GM23338 (cell line): ENCODE measurements at regions not wholly inside any gene's neighbourhood (a gene's known extent, or its start where the extent isn't known, plus 50 kb on each side); places are given as distances from the start of the nearest gene placed in this dataset.

Experiments
- ATAC-seq: fragments of 200-7000 bp; cut with Tn5 transposase; 3 replicates; pipeline ENCODE4 v1.9.1; 2020
- DNase-seq: peaks from one replicate; pipeline ENCODE4 v3.0.0-alpha.2; 2015; ENCODE audit warnings: low spot score
- H2AFZ ChIP-seq: fragments of 200-600 bp; sonication (generic); 2 replicates; pipeline ENCODE4 v1.8.0; 2016; ENCODE audit warnings: antibody characterized with exemption, mild to moderate bottlenecking, moderate library complexity
- H3F3A ChIP-seq: fragments of 200-600 bp; sonication (generic); replicated peaks from 2 replicates; pipeline ENCODE4 v1.8.0; 2017; ENCODE audit warnings: antibody characterized with exemption, mixed run types, low read depth
- H3K27ac ChIP-seq: fragments of 200-600 bp; sonication (generic); 2 replicates; pipeline ENCODE4 v1.6.1; 2016; ENCODE audit warnings: low read depth
- H3K27me3 ChIP-seq: fragments of 200-600 bp; sonication (generic); 2 replicates; pipeline ENCODE4 v1.8.0; 2016; ENCODE audit warnings: mild to moderate bottlenecking, mixed run types, moderate library complexity; ENCODE audit not compliant: insufficient read depth
- H3K36me3 ChIP-seq: fragments of 200-600 bp; sonication (generic); 2 replicates; pipeline ENCODE4 v1.8.0; 2016; ENCODE audit warnings: mild to moderate bottlenecking; ENCODE audit not compliant: insufficient read depth
- H3K4me1 ChIP-seq: fragments of 200-600 bp; sonication (generic); 2 replicates; pipeline ENCODE4 v1.8.0; 2016; ENCODE audit warnings: mild to moderate bottlenecking, moderate library complexity; ENCODE audit not compliant: insufficient read depth
- H3K4me2 ChIP-seq: fragments of 200-600 bp; sonication (generic); 2 replicates; pipeline ENCODE4 v1.7.1; 2017; ENCODE audit warnings: mixed run types
- H3K4me3 ChIP-seq: fragments of 200-600 bp; sonication (generic); 2 replicates; pipeline ENCODE4 v1.6.1; 2016; ENCODE audit warnings: mixed run types
- H3K79me2 ChIP-seq: fragments of 200-600 bp; sonication (generic); replicated peaks from 2 replicates; pipeline ENCODE4 v1.8.0; 2017; ENCODE audit warnings: mild to moderate bottlenecking; ENCODE audit not compliant: insufficient read depth
- H3K9me2 ChIP-seq: fragments of 200-600 bp; sonication (generic); 2 replicates; pipeline ENCODE4 v1.8.0; 2017; ENCODE audit not compliant: insufficient read depth
- H4K20me1 ChIP-seq: fragments of 200-600 bp; sonication (generic); replicated peaks from 2 replicates; pipeline ENCODE4 v1.8.0; 2017; ENCODE audit warnings: mild to moderate bottlenecking; ENCODE audit not compliant: insufficient read depth
- H3K27ac Mint-ChIP-seq: 2 replicates; pipeline ENCODE4 v1.8.0; 2020; ENCODE audit warnings: inconsistent platforms, mild to moderate bottlenecking, moderate library complexity, mixed read lengths
- H3K27me3 Mint-ChIP-seq: 3 replicates; pipeline ENCODE4 v1.8.0; 2022; ENCODE audit warnings: low read depth, mild to moderate bottlenecking, moderate library complexity, mixed read lengths, inconsistent platforms; ENCODE audit not compliant: insufficient read depth, poor library complexity
- H3K36me3 Mint-ChIP-seq: 3 replicates; pipeline ENCODE4 v1.8.0; 2021; ENCODE audit warnings: low read depth, mild to moderate bottlenecking, inconsistent platforms, moderate library complexity, mixed read lengths
- H3K4me1 Mint-ChIP-seq: 3 replicates; pipeline ENCODE4 v1.8.0; 2020; ENCODE audit warnings: mild to moderate bottlenecking, inconsistent platforms, mixed read lengths
- H3K4me3 Mint-ChIP-seq: 3 replicates; pipeline ENCODE4 v1.8.0; 2021; ENCODE audit warnings: moderate library complexity, mild to moderate bottlenecking, inconsistent platforms, mixed read lengths
- H3K9me3 Mint-ChIP-seq: 3 replicates; pipeline ENCODE4 v1.8.0; 2020; ENCODE audit warnings: moderate library complexity, mild to moderate bottlenecking, inconsistent platforms, mixed read lengths
- CREB1 ChIP-seq: fragments of 250-450 bp; sonication (Bioruptor Pico); IDR thresholded peaks from 2 replicates; pipeline ENCODE4 v1.5.0; 2020; ENCODE audit warnings: low read depth, mild to moderate bottlenecking, moderate library complexity
- CTCF ChIP-seq, 2 experiments: fragments of 200-600 bp in 1 of 2; sonication (generic) in 1 of 2; conservative IDR thresholded peaks; 2 replicates each; pipeline versions ENCODE4 v1.5.1 to v1.6.1; 2016 to 2017; ENCODE audit warnings: antibody characterized with exemption in 2 of 2, low read depth in 2 of 2, mild to moderate bottlenecking in 2 of 2, moderate library complexity in 1 of 2
- EZH2 ChIP-seq: fragments of 200-600 bp; sonication (generic); IDR thresholded peaks from one replicate; pipeline ENCODE4 v1.8.0; 2017; ENCODE audit warnings: antibody characterized with exemption, mild to moderate bottlenecking, low read depth; ENCODE audit not compliant: unreplicated experiment
- EZH2phosphoT487 ChIP-seq: fragments of 200-600 bp; sonication (generic); IDR thresholded peaks from one replicate; pipeline ENCODE4 v1.8.1; 2018; ENCODE audit warnings: antibody characterized with exemption; ENCODE audit not compliant: unreplicated experiment
- JUNB ChIP-seq: IDR thresholded peaks from one replicate; pipeline ENCODE4 v1.6.1; 2016; ENCODE audit warnings: antibody characterized with exemption; ENCODE audit not compliant: unreplicated experiment
- NANOG ChIP-seq: IDR thresholded peaks from 2 replicates; pipeline ENCODE4 v1.6.1; 2016; ENCODE audit warnings: antibody characterized with exemption, borderline replicate concordance
- POLR2AphosphoS5 ChIP-seq: IDR thresholded peaks from 2 replicates; pipeline ENCODE4 v1.6.1; 2016; ENCODE audit warnings: antibody characterized with exemption, low read depth
- STAT1 ChIP-seq: IDR thresholded peaks from one replicate; pipeline ENCODE4 v1.6.1; 2016; ENCODE audit warnings: antibody characterized with exemption; ENCODE audit not compliant: unreplicated experiment
- ZNF114 ChIP-seq: fragments of 250-450 bp; sonication (Bioruptor Pico); IDR thresholded peaks from 2 replicates; pipeline ENCODE4 v1.5.0; 2020; ENCODE audit warnings: mild to moderate bottlenecking, moderate library complexity
- ZNF331 ChIP-seq: fragments of 250-450 bp; sonication (Bioruptor Pico); IDR thresholded peaks from 2 replicates; pipeline ENCODE4 v1.5.0; 2020; ENCODE audit warnings: low read depth, mild to moderate bottlenecking, moderate library complexity
- TF ChIP-seq, protein P1 (sequence below): IDR thresholded peaks from 2 replicates; pipeline ENCODE4 v1.6.1; 2016; ENCODE audit warnings: antibody characterized with exemption
- TF ChIP-seq, protein P2 (sequence below): fragments of 250-450 bp; sonication (Bioruptor Pico); IDR thresholded peaks from 2 replicates; pipeline ENCODE4 v1.5.0; 2020; ENCODE audit warnings: mild to moderate bottlenecking, moderate library complexity
- TF ChIP-seq, protein P3 (sequence below): IDR thresholded peaks from one replicate; pipeline ENCODE4 v1.6.1; 2018; ENCODE audit warnings: antibody characterized with exemption; ENCODE audit not compliant: unreplicated experiment

- Histone ChIP-seq H3K36me3 (no peaks in the 10 kb centered on the region), H4K20me1 (no peaks in the 10 kb centered on the region), H3K27me3 (no peaks in the 10 kb centered on the region), H3K27ac (no peak overlapping the region), H3K9me2 (no peaks in the 10 kb centered on the region), H3K4me1 (no peaks in the 10 kb centered on the region), H3K4me3 (no peak overlapping the region), H3K79me2 (no peaks in the 10 kb centered on the region), H3F3A (no peaks in the 10 kb centered on the region), H2AFZ (no peak overlapping the region), H3K4me2 (no peak overlapping the region)
- ATAC-seq (no peak), DNase-seq (no peak)
- Mint-ChIP-seq H3K9me3 (no peaks in the 10 kb centered on the region), H3K27ac (no peak overlapping the region), H3K4me3 (no peak overlapping the region), H3K36me3 (no peaks in the 10 kb centered on the region), H3K4me1 (peaks cover 18% of the 10 kb centered on the region), H3K27me3 (peaks cover 2% of the 10 kb centered on the region)
- no peak for TF ChIP-seq EZH2phosphoT487
- TF ChIP-seq, protein P1, sequence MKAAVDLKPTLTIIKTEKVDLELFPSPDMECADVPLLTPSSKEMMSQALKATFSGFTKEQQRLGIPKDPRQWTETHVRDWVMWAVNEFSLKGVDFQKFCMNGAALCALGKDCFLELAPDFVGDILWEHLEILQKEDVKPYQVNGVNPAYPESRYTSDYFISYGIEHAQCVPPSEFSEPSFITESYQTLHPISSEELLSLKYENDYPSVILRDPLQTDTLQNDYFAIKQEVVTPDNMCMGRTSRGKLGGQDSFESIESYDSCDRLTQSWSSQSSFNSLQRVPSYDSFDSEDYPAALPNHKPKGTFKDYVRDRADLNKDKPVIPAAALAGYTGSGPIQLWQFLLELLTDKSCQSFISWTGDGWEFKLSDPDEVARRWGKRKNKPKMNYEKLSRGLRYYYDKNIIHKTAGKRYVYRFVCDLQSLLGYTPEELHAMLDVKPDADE: no peak
- TF ChIP-seq JUNB: no peak
- TF ChIP-seq, protein P2, sequence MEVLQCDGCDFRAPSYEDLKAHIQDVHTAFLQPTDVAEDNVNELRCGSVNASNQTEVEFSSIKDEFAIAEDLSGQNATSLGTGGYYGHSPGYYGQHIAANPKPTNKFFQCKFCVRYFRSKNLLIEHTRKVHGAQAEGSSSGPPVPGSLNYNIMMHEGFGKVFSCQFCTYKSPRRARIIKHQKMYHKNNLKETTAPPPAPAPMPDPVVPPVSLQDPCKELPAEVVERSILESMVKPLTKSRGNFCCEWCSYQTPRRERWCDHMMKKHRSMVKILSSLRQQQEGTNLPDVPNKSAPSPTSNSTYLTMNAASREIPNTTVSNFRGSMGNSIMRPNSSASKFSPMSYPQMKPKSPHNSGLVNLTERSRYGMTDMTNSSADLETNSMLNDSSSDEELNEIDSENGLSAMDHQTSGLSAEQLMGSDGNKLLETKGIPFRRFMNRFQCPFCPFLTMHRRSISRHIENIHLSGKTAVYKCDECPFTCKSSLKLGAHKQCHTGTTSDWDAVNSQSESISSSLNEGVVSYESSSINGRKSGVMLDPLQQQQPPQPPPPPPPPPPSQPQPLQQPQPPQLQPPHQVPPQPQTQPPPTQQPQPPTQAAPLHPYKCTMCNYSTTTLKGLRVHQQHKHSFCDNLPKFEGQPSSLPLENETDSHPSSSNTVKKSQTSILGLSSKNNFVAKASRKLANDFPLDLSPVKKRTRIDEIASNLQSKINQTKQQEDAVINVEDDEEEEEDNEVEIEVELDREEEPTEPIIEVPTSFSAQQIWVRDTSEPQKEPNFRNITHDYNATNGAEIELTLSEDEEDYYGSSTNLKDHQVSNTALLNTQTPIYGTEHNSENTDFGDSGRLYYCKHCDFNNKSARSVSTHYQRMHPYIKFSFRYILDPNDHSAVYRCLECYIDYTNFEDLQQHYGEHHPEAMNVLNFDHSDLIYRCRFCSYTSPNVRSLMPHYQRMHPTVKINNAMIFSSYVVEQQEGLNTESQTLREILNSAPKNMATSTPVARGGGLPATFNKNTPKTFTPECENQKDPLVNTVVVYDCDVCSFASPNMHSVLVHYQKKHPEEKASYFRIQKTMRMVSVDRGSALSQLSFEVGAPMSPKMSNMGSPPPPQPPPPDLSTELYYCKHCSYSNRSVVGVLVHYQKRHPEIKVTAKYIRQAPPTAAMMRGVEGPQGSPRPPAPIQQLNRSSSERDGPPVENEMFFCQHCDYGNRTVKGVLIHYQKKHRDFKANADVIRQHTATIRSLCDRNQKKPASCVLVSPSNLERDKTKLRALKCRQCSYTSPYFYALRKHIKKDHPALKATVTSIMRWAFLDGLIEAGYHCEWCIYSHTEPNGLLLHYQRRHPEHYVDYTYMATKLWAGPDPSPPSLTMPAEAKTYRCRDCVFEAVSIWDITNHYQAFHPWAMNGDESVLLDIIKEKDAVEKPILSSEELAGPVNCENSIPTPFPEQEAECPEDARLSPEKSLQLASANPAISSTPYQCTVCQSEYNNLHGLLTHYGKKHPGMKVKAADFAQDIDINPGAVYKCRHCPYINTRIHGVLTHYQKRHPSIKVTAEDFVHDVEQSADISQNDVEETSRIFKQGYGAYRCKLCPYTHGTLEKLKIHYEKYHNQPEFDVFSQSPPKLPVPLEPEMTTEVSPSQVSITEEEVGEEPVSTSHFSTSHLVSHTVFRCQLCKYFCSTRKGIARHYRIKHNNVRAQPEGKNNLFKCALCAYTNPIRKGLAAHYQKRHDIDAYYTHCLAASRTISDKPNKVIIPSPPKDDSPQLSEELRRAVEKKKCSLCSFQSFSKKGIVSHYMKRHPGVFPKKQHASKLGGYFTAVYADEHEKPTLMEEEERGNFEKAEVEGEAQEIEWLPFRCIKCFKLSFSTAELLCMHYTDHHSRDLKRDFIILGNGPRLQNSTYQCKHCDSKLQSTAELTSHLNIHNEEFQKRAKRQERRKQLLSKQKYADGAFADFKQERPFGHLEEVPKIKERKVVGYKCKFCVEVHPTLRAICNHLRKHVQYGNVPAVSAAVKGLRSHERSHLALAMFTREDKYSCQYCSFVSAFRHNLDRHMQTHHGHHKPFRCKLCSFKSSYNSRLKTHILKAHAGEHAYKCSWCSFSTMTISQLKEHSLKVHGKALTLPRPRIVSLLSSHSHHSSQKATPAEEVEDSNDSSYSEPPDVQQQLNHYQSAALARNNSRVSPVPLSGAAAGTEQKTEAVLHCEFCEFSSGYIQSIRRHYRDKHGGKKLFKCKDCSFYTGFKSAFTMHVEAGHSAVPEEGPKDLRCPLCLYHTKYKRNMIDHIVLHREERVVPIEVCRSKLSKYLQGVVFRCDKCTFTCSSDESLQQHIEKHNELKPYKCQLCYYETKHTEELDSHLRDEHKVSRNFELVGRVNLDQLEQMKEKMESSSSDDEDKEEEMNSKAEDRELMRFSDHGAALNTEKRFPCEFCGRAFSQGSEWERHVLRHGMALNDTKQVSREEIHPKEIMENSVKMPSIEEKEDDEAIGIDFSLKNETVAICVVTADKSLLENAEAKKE (CRISPR knock-in tag): no peak
- TF ChIP-seq CTCF (conservative IDR thresholded peaks at IDR 0.05; ENCODE audit: low read depth in 2 of 2): no peak
- TF ChIP-seq ZNF114 (CRISPR knock-in tag): no peak
- no peak for TF ChIP-seq EZH2
- TF ChIP-seq NANOG: no peak
- no peak for TF ChIP-seq POLR2AphosphoS5
- TF ChIP-seq ZNF331: no peak
- TF ChIP-seq, protein P3, sequence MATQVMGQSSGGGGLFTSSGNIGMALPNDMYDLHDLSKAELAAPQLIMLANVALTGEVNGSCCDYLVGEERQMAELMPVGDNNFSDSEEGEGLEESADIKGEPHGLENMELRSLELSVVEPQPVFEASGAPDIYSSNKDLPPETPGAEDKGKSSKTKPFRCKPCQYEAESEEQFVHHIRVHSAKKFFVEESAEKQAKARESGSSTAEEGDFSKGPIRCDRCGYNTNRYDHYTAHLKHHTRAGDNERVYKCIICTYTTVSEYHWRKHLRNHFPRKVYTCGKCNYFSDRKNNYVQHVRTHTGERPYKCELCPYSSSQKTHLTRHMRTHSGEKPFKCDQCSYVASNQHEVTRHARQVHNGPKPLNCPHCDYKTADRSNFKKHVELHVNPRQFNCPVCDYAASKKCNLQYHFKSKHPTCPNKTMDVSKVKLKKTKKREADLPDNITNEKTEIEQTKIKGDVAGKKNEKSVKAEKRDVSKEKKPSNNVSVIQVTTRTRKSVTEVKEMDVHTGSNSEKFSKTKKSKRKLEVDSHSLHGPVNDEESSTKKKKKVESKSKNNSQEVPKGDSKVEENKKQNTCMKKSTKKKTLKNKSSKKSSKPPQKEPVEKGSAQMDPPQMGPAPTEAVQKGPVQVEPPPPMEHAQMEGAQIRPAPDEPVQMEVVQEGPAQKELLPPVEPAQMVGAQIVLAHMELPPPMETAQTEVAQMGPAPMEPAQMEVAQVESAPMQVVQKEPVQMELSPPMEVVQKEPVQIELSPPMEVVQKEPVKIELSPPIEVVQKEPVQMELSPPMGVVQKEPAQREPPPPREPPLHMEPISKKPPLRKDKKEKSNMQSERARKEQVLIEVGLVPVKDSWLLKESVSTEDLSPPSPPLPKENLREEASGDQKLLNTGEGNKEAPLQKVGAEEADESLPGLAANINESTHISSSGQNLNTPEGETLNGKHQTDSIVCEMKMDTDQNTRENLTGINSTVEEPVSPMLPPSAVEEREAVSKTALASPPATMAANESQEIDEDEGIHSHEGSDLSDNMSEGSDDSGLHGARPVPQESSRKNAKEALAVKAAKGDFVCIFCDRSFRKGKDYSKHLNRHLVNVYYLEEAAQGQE: no peak
- no peak for TF ChIP-seq STAT1
- no peak for TF ChIP-seq CREB1 (CRISPR knock-in tag)
These were observed 55.1 kb upstream of the CLDN5 start for GRCh38 chr22:19579115-19579811.
